GM12874 (cell line): ENCODE measurements at regions not wholly inside any gene's neighbourhood (a gene's known extent, or its start where the extent isn't known, plus 50 kb on each side); places are given as distances from the start of the nearest gene placed in this dataset.

Source experiments
- CTCF ChIP-seq: IDR thresholded peaks from 2 replicates; pipeline ENCODE4 v1.5.1; 2011; ENCODE audit warnings: low read depth, mild to moderate bottlenecking, control low read depth, low read length, moderate library complexity; ENCODE audit not compliant: insufficient read depth

- 0 out of 2 replicates have a peak, but pooled peaks have one; percentile 16 for TF ChIP-seq CTCF
Observed at GRCh38 chr21:25039461-25040380, 567.6 kb downstream of the MRPL39 start.

- TF ChIP-seq CTCF: no peak
Observed at GRCh38 chr21:25036775-25037174, 570.5 kb downstream of the MRPL39 start.

GRCh38 chr21:25031750-25032149 is 575.5 kb downstream of the MRPL39 start:
- no peak for TF ChIP-seq CTCF

GRCh38 chr21:25029580-25029979 is 577.7 kb downstream of the MRPL39 start:
- TF ChIP-seq CTCF: no peak

GRCh38 chr21:25025596-25025995 is 581.7 kb downstream of the MRPL39 start:
- no peak for TF ChIP-seq CTCF

- no peak; the same call in 1 of the 2 replicates for TF ChIP-seq CTCF
Observed at GRCh38 chr21:25024639-25025038, 582.6 kb downstream of the MRPL39 start.

- TF ChIP-seq CTCF: no peak
Observed at GRCh38 chr21:25005388-25005787, 601.9 kb downstream of the MRPL39 start.
